HG03469 (cell line): ENCODE measurements at regions not wholly inside any gene's neighbourhood (a gene's known extent, or its start where the extent isn't known, plus 50 kb on each side); places are given as distances from the start of the nearest gene placed in this dataset.
"Not testable (repeated sequence)": the region's sequence is repeated elsewhere in the genome, so short reads cannot be mapped to it uniquely, and the experiment has no call there.

ENCODE experiments used
- ATAC-seq: cut with Tn5 transposase; IDR thresholded peaks from one replicate; pipeline ENCODE4 v1.9.1; 2021; ENCODE audit warnings: mild to moderate bottlenecking, moderate library complexity, moderate number of reproducible peaks; ENCODE audit not compliant: unreplicated experiment

- no peak for ATAC-seq
These were observed 1316.8 kb upstream of the B3GALT2 start for GRCh38 chr1:194503209-194503608.

GRCh38 chr1:194495434-194495833 is 1309.0 kb upstream of the B3GALT2 start:
- no peak for ATAC-seq

GRCh38 chr1:194487172-194487571 is 1300.8 kb upstream of the B3GALT2 start:
- ATAC-seq, result no peak

GRCh38 chr1:194485432-194485831 is 1299.0 kb upstream of the B3GALT2 start:
- ATAC-seq, result no peak

DNA sequence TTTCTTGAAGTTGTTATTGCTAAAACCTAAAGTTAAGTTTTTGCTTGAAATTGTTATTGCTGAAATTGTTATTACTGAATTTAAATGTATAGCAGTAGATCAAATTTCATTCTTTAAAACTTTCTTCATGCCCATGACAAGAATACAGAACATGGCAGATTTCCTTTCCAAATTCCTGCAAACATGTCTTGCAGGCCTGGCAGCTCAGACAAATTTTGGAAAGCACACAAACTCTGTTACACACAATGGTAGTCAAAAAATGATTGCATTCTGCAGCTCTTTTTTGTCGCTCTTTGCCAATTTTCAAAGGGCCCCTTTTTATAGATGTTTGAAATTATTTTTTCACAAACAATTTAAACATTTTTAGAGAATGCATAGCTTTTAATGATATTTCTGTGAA is 1292.3 kb upstream of the B3GALT2 start:
- no peak for ATAC-seq

- peak; percentile 93 for ATAC-seq
These were observed 1291.5 kb upstream of the B3GALT2 start for GRCh38 chr1:194477908-194478307.

GRCh38 chr1:194476872-194477271 is 1290.5 kb upstream of the B3GALT2 start:
- ATAC-seq, result no peak

GRCh38 chr1:194476351-194476750 is 1289.9 kb upstream of the B3GALT2 start:
- no peak for ATAC-seq

GRCh38 chr1:194474701-194475100 is 1288.3 kb upstream of the B3GALT2 start:
- ATAC-seq, result no peak

DNA sequence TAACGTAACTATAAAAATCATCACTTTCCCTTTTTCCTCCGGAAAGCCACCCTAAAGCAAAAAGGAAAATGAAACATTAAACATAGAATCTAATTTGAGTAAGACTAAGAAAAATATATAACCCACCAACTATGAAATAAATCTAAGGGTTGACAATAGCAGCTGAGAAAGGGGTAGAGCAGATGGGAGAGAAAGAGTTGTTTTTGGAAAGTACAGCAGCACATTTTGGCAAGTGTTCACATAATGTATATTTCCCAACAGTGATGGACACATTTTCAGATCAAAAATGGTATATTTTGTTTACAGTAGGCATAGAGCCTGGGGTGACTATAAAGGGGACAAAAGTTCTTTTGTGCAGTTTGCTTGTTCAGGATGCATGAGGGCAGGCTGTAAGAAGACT is 1287.4 kb upstream of the B3GALT2 start:
- no peak for ATAC-seq

DNA sequence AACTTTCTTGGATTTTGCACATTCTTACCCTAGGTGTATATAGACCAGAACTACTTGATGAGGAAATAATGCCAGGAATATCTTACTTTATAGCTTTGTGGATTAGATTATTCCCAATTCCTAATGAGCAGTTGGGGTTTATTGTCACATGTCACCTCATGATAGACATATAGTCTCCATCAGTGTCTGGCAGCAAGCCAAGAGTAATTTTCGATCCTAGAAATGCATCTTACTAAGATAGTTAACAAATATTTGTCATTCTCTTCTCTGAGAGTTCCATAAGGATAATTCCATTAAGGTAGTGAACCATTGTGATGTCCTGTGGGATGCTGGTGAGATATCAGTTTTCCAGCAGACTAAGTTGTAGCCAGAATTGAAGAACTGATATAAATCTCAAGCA is 1282.9 kb upstream of the B3GALT2 start:
- no peak for ATAC-seq

- no peak for ATAC-seq
These were observed 1280.3 kb upstream of the B3GALT2 start for GRCh38 chr1:194466706-194467105.

DNA sequence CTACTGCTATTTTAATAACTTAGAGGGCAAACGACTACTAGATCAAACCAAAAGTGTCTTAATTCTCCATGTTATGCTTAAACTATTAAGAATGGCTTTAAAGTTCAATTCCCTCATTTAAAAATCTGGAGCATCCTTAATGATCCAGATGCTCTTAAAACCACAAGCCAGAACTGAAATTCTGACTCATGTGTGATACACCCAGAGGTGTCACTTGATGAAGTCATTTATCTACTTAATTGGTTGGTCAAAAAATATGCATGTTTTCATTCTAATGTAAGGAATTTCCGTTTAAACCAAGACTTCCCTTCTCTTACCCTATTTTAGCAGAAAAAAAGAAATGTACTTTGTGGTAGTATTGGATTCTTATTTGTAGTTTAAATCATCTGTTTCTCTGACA is 1261.2 kb upstream of the B3GALT2 start:
- ATAC-seq, result no peak

GRCh38 chr1:194445244-194445643 is 1258.8 kb upstream of the B3GALT2 start:
- ATAC-seq, result no peak

DNA sequence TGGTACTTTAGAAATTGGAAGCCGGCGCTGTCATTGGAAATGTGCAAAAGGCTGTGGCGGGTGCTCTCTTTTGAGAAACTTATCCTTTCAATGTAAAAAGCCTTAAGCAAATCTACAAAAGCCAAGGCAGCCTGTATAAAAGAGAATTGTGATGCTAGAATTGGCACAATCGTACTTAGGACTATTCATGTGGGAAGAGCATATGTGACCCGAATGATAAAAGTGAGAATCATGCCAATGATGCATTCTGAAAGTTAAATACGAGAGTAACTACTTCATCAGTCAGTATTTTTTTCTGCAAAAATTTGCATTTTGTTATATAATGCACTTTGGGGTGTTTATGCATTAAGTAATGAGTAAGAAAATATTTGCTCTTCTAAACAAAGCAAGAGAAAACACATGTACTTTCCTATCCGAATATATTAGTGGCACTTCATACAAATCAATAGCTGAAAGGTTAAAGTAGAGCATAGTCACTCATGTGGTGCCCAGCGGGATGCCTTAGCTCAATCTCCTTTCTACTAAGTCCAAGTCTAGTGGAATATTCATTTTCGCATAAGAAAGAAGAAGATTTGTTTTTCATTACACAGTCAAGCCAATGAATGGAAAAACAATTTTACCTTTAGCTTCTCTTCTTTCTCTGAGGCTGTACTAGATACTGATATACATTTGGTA is 1256.6 kb upstream of the B3GALT2 start:
- ATAC-seq, result no peak

DNA sequence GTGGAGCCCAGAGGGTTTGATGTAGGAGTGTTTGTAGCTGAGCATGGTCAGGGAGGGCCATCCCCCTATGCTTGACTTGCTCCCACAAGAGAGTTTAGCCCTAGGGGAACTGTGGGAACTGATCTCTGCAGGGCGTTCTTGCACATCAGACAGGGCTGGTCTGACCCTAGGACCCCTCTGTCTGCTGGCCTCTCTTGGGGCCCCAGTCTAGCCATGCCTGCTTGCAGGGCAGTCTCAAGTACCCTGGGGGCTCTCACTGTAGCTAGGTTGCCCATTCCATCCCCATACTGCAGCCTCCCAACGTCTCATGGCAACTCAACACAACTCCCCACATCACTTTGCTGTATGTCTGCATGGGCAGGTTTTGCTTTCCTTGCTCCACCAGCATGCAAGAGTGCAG is 1250.7 kb upstream of the B3GALT2 start:
- ATAC-seq, result no peak

DNA sequence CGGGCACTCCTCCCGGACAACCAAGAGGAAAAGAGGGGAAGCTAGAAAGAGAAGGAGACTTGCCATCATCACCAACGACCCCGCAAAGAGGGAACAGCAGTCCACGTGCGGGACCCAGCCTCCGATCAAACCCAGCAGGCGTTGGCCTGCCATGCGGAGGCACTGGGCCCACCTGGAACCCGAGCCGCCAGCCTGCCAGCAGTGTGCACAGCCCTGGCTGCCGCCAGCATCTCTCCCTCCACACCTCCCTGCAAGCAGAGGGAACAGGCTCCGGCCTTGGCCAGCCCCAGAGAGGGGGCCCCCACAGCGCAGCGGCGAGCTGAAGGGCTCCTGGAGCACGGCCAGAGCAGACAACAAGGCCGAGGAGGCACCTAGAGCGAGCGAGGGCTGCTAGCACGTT is 1244.7 kb upstream of the B3GALT2 start:
- ATAC-seq, result no peak

- no peak for ATAC-seq
These were observed 1234.3 kb upstream of the B3GALT2 start for GRCh38 chr1:194420706-194421105.

- no peak for ATAC-seq
These were observed 1233.3 kb upstream of the B3GALT2 start for GRCh38 chr1:194419721-194420120.

GRCh38 chr1:194410756-194411155 is 1224.3 kb upstream of the B3GALT2 start:
- no peak for ATAC-seq

GRCh38 chr1:194407238-194407637 is 1220.8 kb upstream of the B3GALT2 start:
- ATAC-seq, result not testable (repeated sequence)

DNA sequence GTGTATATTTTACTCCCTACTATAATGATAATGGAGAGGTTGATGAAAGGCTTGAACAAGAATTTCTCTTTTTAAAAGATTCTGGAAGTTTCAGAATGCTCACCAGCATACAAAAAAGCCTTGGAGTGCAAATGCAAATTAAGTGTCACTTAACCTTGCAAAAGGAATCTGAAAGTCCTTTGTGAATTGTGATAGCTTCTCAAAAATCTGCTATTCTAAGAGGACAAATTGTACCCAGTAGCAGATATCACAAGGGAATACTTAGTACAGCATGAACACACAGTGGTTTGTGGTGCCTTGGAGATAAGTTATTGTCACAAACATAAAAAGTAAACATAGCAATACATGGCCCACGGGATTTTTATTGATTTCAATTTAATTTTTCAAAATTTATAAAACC is 1208.3 kb upstream of the B3GALT2 start:
- no peak for ATAC-seq

- ATAC-seq, result no peak
These were observed 1201.1 kb upstream of the B3GALT2 start for GRCh38 chr1:194387531-194387930.
